ENCODE measurements at regions not wholly inside any gene's neighbourhood (a gene's known extent, or its start where the extent isn't known, plus 50 kb on each side); places are given as distances from the start of the nearest gene placed in this dataset.

GRCh38 chr6:47970826-47971225 lies 140.2 kb downstream of the PTCHD4 start:
- Mint-ChIP-seq H3K27me3 (no peaks in the 10 kb centered on the region), H3K9me3 (no peaks in the 10 kb centered on the region), H3K4me3 (no peak overlapping the region), H3K36me3 (no peaks in the 10 kb centered on the region), H3K4me1 (no peaks in the 10 kb centered on the region), H3K27ac (no peak overlapping the region)
- DNase-seq: no peak
- CTCF ChIA-PET: no interaction called here

GRCh38 chr6:47967843-47968242 lies 143.2 kb downstream of the PTCHD4 start:
- no peak overlapping the region for H3K4me3 Mint-ChIP-seq
- no peak overlapping the region for H3K27ac Mint-ChIP-seq
- no peaks in the 10 kb centered on the region for H3K27me3 Mint-ChIP-seq
- H3K4me1 Mint-ChIP-seq: no peaks in the 10 kb centered on the region
- DNase-seq: no peak
- CTCF ChIA-PET: no interaction called here
- no peaks in the 10 kb centered on the region for H3K9me3 Mint-ChIP-seq
- H3K36me3 Mint-ChIP-seq: no peaks in the 10 kb centered on the region

- H3K27me3 Mint-ChIP-seq: no peaks in the 10 kb centered on the region
- H3K4me3 Mint-ChIP-seq: no peak overlapping the region
- no peak overlapping the region for H3K27ac Mint-ChIP-seq
- no peaks in the 10 kb centered on the region for H3K36me3 Mint-ChIP-seq
- CTCF ChIA-PET: no interaction called here
- no peaks in the 10 kb centered on the region for H3K4me1 Mint-ChIP-seq
- DNase-seq: no peak
- H3K9me3 Mint-ChIP-seq: no peaks in the 10 kb centered on the region
Measured at GRCh38 chr6:47964969-47965368, 146.0 kb downstream of the PTCHD4 start.

- Mint-ChIP-seq H3K36me3 (no peaks in the 10 kb centered on the region), H3K4me1 (no peaks in the 10 kb centered on the region), H3K27ac (no peak overlapping the region), H3K27me3 (no peaks in the 10 kb centered on the region), H3K9me3 (no peaks in the 10 kb centered on the region), H3K4me3 (no peak overlapping the region)
- DNase-seq: no peak
- CTCF ChIA-PET: no interaction called here
Measured at GRCh38 chr6:47952640-47953039, 158.4 kb downstream of the PTCHD4 start.

GRCh38 chr6:47944846-47945245 lies 163.0 kb downstream of the OPN5 start:
- no peak for DNase-seq
- Mint-ChIP-seq H3K4me1 (no peaks in the 10 kb centered on the region), H3K9me3 (no peaks in the 10 kb centered on the region), H3K4me3 (no peak overlapping the region), H3K27ac (no peak overlapping the region), H3K27me3 (no peaks in the 10 kb centered on the region), H3K36me3 (no peaks in the 10 kb centered on the region)
- CTCF ChIA-PET: no interaction called here

- Mint-ChIP-seq H3K4me3 (no peak overlapping the region), H3K27me3 (no peaks in the 10 kb centered on the region), H3K36me3 (no peaks in the 10 kb centered on the region), H3K9me3 (no peaks in the 10 kb centered on the region), H3K27ac (no peak overlapping the region), H3K4me1 (no peaks in the 10 kb centered on the region)
- CTCF ChIA-PET: no interaction called here
- DNase-seq: no peak
Measured at GRCh38 chr6:47938405-47938804, 156.6 kb downstream of the OPN5 start.

GRCh38 chr6:47936820-47937219 lies 155.0 kb downstream of the OPN5 start:
- Mint-ChIP-seq H3K4me3 (no peak overlapping the region), H3K4me1 (no peaks in the 10 kb centered on the region), H3K9me3 (no peaks in the 10 kb centered on the region), H3K27ac (no peak overlapping the region), H3K36me3 (no peaks in the 10 kb centered on the region), H3K27me3 (no peaks in the 10 kb centered on the region)
- no peak for DNase-seq
- CTCF ChIA-PET: no interaction called here

- DNase-seq: no peak
- Mint-ChIP-seq H3K4me1 (no peaks in the 10 kb centered on the region), H3K27ac (no peak overlapping the region), H3K27me3 (no peaks in the 10 kb centered on the region), H3K36me3 (no peaks in the 10 kb centered on the region), H3K9me3 (no peaks in the 10 kb centered on the region), H3K4me3 (no peak overlapping the region)
- CTCF ChIA-PET: no interaction called here
Measured at GRCh38 chr6:47934023-47934422, 152.2 kb downstream of the OPN5 start.

- H3K36me3 Mint-ChIP-seq: no peaks in the 10 kb centered on the region
- no peak overlapping the region for H3K27ac Mint-ChIP-seq
- DNase-seq: no peak
- H3K27me3 Mint-ChIP-seq: no peaks in the 10 kb centered on the region
- CTCF ChIA-PET: no interaction called here
- no peaks in the 10 kb centered on the region for H3K4me1 Mint-ChIP-seq
- H3K4me3 Mint-ChIP-seq: no peak overlapping the region
- H3K9me3 Mint-ChIP-seq: no peaks in the 10 kb centered on the region
Measured at GRCh38 chr6:47932575-47932974, 150.7 kb downstream of the OPN5 start.

GRCh38 chr6:47924001-47924400 lies 142.2 kb downstream of the OPN5 start:
- H3K4me1 Mint-ChIP-seq: no peaks in the 10 kb centered on the region

GRCh38 chr6:47922391-47922790 lies 140.6 kb downstream of the OPN5 start:
- H3K4me1 Mint-ChIP-seq: no peaks in the 10 kb centered on the region
- CTCF ChIA-PET: no interaction called here
- no peaks in the 10 kb centered on the region for H3K9me3 Mint-ChIP-seq
- no peak overlapping the region for H3K27ac Mint-ChIP-seq
- no peaks in the 10 kb centered on the region for H3K27me3 Mint-ChIP-seq
- H3K36me3 Mint-ChIP-seq: no peaks in the 10 kb centered on the region
- no peak for DNase-seq
- H3K4me3 Mint-ChIP-seq: no peak overlapping the region

More at GRCh38 chr6:47924001-47924400, 142.2 kb downstream of the OPN5 start:
- Mint-ChIP-seq H3K4me3 (no peak overlapping the region), H3K27me3 (no peaks in the 10 kb centered on the region), H3K27ac (no peak overlapping the region), H3K9me3 (no peaks in the 10 kb centered on the region), H3K36me3 (no peaks in the 10 kb centered on the region)
- no peak for DNase-seq
- CTCF ChIA-PET: no interaction called here

- H3K9me3 Mint-ChIP-seq: no peaks in the 10 kb centered on the region
- no peak overlapping the region for H3K27ac Mint-ChIP-seq
- CTCF ChIA-PET: no interaction called here
- no peak overlapping the region for H3K4me3 Mint-ChIP-seq
- no peak for DNase-seq
- H3K27me3 Mint-ChIP-seq: no peaks in the 10 kb centered on the region
- no peaks in the 10 kb centered on the region for H3K36me3 Mint-ChIP-seq
- no peaks in the 10 kb centered on the region for H3K4me1 Mint-ChIP-seq
Measured at GRCh38 chr6:47919875-47920274, 138.0 kb downstream of the OPN5 start.

- CTCF ChIA-PET: interaction anchor here (0.7 kb wide), 1 partner anchor 108 kb away, joined by 4 read pairs; no protein-coding TSS in a partner anchor
- H3K27ac Mint-ChIP-seq: no peak overlapping the region
- H3K36me3 Mint-ChIP-seq: no peaks in the 10 kb centered on the region
- H3K4me3 Mint-ChIP-seq: no peak overlapping the region
- H3K9me3 Mint-ChIP-seq: no peaks in the 10 kb centered on the region
- no peaks in the 10 kb centered on the region for H3K27me3 Mint-ChIP-seq
- H3K4me1 Mint-ChIP-seq: no peaks in the 10 kb centered on the region
- no peak for DNase-seq
Measured at GRCh38 chr6:47917811-47918210, 136.0 kb downstream of the OPN5 start.

- H3K27me3 Mint-ChIP-seq: no peaks in the 10 kb centered on the region
- no peak overlapping the region for H3K4me3 Mint-ChIP-seq
- CTCF ChIA-PET: no interaction called here
- no peak for DNase-seq
- no peaks in the 10 kb centered on the region for H3K9me3 Mint-ChIP-seq
- H3K4me1 Mint-ChIP-seq: no peaks in the 10 kb centered on the region
- no peaks in the 10 kb centered on the region for H3K36me3 Mint-ChIP-seq
- H3K27ac Mint-ChIP-seq: no peak overlapping the region
Measured at GRCh38 chr6:47917202-47917601, 135.4 kb downstream of the OPN5 start.

- Mint-ChIP-seq H3K27me3 (no peaks in the 10 kb centered on the region), H3K4me1 (no peaks in the 10 kb centered on the region), H3K36me3 (no peaks in the 10 kb centered on the region), H3K9me3 (no peaks in the 10 kb centered on the region), H3K27ac (no peak overlapping the region), H3K4me3 (no peak overlapping the region)
- DNase-seq: no peak
- CTCF ChIA-PET: no interaction called here
Measured at GRCh38 chr6:47915017-47915416, 133.2 kb downstream of the OPN5 start.

- H3K9me3 Mint-ChIP-seq: no peaks in the 10 kb centered on the region
- H3K27me3 Mint-ChIP-seq: no peaks in the 10 kb centered on the region
- H3K36me3 Mint-ChIP-seq: no peaks in the 10 kb centered on the region
- H3K27ac Mint-ChIP-seq: no peak overlapping the region
- no peak overlapping the region for H3K4me3 Mint-ChIP-seq
- CTCF ChIA-PET: interaction anchor here (1.3 kb wide), 1 partner anchor 121 kb away, joined by 4 read pairs; no protein-coding TSS in a partner anchor
- DNase-seq: no peak
- H3K4me1 Mint-ChIP-seq: no peaks in the 10 kb centered on the region
Measured at GRCh38 chr6:47908271-47908670, 126.4 kb downstream of the OPN5 start.

All from activated naive CD4-positive, alpha-beta T cell treated with anti-CD3 and anti-CD28 coated beads, Interleukin-2, amount 10 ng/mL, durations not matched to agents 7 days and 5 days (primary cell).